Natural killer cell (primary cell): ENCODE measurements at regions not wholly inside any gene's neighbourhood (a gene's known extent, or its start where the extent isn't known, plus 50 kb on each side); places are given as distances from the start of the nearest gene placed in this dataset.
"Not testable (repeated sequence)": the region's sequence is repeated elsewhere in the genome, so short reads cannot be mapped to it uniquely, and the experiment has no call there.

Experiments
- ATAC-seq, 3 donors: fragments of 150-1000 bp in 2 of 3; fragments of 200-7000 bp in 1 of 3; cut with Tn5 transposase; 1 replicate in 1 of 3; 2 replicates in 2 of 3; pipeline ENCODE4 v1.10.0; 2021; ENCODE audit warnings: mild to moderate bottlenecking in 2 of 3, moderate library complexity in 2 of 3
- DNase-seq, 2 donors: peaks; one replicate each; pipeline versions ENCODE4 v3.0.0 to v3.0.0-alpha.2; 2013 to 2021; ENCODE audit warnings: mixed read lengths in 1 of 2
- H3K27ac ChIP-seq: one replicate; pipeline ENCODE4 v1.5.1; 2013; ENCODE audit warnings: mild to moderate bottlenecking, low read length
- H3K27me3 ChIP-seq: one replicate; pipeline ENCODE4 v1.6.1; 2013; ENCODE audit warnings: low read length; ENCODE audit not compliant: control insufficient read depth, insufficient read depth
- H3K36me3 ChIP-seq: one replicate; pipeline ENCODE4 v1.6.1; 2013; ENCODE audit warnings: low read length; ENCODE audit not compliant: control insufficient read depth, insufficient read depth
- H3K4me1 ChIP-seq: one replicate; pipeline ENCODE4 v1.6.1; 2013; ENCODE audit warnings: low read length; ENCODE audit not compliant: control insufficient read depth, insufficient read depth
- H3K4me3 ChIP-seq: one replicate; pipeline ENCODE4 v1.5.1; 2013; ENCODE audit warnings: low read length
- H3K9me3 ChIP-seq: one replicate; pipeline ENCODE4 v1.6.1; 2013; ENCODE audit warnings: low read length; ENCODE audit not compliant: control insufficient read depth, insufficient read depth
- H3K27ac Mint-ChIP-seq, 2 donors: one replicate each; pipeline ENCODE4 v1.8.0; 2022; ENCODE audit warnings: mild to moderate bottlenecking in 2 of 2, mixed read lengths in 2 of 2, moderate library complexity in 1 of 2
- H3K27me3 Mint-ChIP-seq, 2 donors: one replicate each; pipeline ENCODE4 v1.8.0; 2022; ENCODE audit warnings: low read depth in 2 of 2, mixed read lengths in 2 of 2
- H3K36me3 Mint-ChIP-seq: one replicate; pipeline ENCODE4 v1.8.0; 2022; ENCODE audit warnings: mixed read lengths
- H3K4me1 Mint-ChIP-seq, 2 donors: one replicate each; pipeline ENCODE4 v1.8.0; 2022; ENCODE audit warnings: mixed read lengths in 2 of 2
- H3K4me3 Mint-ChIP-seq: one replicate; pipeline ENCODE4 v1.8.0; 2022; ENCODE audit warnings: mild to moderate bottlenecking, moderate library complexity, mixed read lengths
- H3K9me3 Mint-ChIP-seq, 2 donors: one replicate each; pipeline ENCODE4 v1.8.0; 2022; ENCODE audit warnings: mixed read lengths in 2 of 2
- WGBS: methylation state at CpG from one replicate; pipeline ENCODE4 v1.1.7; 2013; ENCODE audit warnings: missing lambda C conversion rate; ENCODE audit not compliant: insufficient coverage; 5-methylcytosine and 5-hydroxymethylcytosine counted together
- intact Hi-C: fragments of 100-400 bp; cut with micrococcal nuclease; formaldehyde crosslinking; loops from one replicate; pipeline ENCODE4 v1.14.2; 2022
- TF ChIP-seq, protein P1 (sequence below): fragments of 200-600 bp; IDR thresholded peaks from one replicate; pipeline ENCODE4 v1.8.0; 2022; ENCODE audit warnings: antibody characterized with exemption

DNA sequence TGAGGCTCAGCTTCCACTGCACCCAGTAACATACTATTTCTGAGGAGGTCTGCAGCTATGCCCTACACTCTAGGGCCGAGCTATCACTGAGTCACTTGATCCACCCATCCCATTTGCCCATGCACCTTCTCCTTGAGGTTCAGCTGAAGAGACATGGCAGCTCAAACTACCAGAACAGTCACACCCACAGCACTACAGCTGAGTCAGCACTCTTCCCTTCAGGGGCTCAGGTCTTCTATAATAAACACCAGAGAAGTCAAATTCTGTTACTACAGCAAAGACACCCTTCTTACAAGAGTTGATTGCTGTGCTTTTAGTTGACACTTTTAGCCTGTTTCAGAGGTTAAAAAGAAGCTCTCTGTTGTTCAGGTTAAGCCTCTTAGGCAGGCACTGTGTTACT is 1696.4 kb upstream of the ADGRL3 start:
- no peak for ATAC-seq
- Histone ChIP-seq H3K4me1 (no peaks in the 10 kb centered on the region), H3K4me3 (no peak overlapping the region), H3K9me3 (peaks cover 7% of the 10 kb centered on the region), H3K36me3 (no peaks in the 10 kb centered on the region), H3K27ac (no peak overlapping the region), H3K27me3 (no peaks in the 10 kb centered on the region)
- H3K9me3 Mint-ChIP-seq, result peaks cover 2 to 7% of the 10 kb centered on the region in 2 donors
- H3K4me3 Mint-ChIP-seq, result no peak overlapping the region
- intact Hi-C loops, result no loop called here
- H3K27ac Mint-ChIP-seq, result no peak overlapping the region
- 60% methylated on average over 1 of the region's 1 CpG for WGBS
- TF ChIP-seq, protein P1, sequence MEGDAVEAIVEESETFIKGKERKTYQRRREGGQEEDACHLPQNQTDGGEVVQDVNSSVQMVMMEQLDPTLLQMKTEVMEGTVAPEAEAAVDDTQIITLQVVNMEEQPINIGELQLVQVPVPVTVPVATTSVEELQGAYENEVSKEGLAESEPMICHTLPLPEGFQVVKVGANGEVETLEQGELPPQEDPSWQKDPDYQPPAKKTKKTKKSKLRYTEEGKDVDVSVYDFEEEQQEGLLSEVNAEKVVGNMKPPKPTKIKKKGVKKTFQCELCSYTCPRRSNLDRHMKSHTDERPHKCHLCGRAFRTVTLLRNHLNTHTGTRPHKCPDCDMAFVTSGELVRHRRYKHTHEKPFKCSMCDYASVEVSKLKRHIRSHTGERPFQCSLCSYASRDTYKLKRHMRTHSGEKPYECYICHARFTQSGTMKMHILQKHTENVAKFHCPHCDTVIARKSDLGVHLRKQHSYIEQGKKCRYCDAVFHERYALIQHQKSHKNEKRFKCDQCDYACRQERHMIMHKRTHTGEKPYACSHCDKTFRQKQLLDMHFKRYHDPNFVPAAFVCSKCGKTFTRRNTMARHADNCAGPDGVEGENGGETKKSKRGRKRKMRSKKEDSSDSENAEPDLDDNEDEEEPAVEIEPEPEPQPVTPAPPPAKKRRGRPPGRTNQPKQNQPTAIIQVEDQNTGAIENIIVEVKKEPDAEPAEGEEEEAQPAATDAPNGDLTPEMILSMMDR, result no peak
- no peaks in the 10 kb centered on the region for H3K4me1 Mint-ChIP-seq
- no peaks in the 10 kb centered on the region for H3K36me3 Mint-ChIP-seq
- H3K27me3 Mint-ChIP-seq, result no peaks in the 10 kb centered on the region
- DNase-seq, result no peak

DNA sequence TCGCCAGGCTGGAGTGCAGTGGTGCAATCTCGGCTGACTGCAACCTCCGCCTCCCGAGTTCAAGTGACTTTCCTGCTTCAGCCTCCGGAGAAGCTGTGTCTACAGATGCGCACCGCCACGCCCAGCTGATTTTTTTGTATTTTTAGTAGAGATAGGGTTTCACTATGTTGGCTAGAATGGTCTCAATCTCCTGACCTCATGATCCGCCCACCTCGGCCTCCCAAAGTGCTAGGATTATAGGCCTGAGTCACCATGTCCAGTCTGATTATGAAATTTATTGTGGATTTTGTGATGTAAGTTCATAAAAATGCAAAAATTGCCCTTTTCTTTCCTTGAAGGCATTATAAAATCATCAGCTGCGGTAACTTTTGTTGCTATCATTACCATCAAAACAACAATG is 1688.3 kb upstream of the ADGRL3 start:
- H3K4me3 Mint-ChIP-seq, result not testable (repeated sequence)

DNA sequence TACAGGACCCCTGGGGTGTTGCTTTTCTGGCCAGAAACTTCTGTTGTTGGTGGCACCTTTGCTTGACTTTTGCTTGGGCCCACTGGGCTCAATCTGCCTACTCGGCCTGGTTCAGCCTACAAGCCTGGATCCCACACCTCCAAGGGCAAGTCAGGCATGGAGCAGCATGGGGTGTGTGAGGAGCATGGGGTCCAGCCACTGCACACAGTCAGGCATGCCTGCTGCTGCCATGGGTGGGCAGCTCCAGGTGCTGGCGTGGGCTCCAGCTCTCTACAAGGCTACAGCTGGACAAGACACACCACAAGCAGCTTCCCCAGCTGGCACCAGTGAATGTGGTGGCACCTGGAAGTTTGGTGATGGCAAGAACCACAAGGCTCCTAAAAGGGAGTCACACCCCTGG is 1683.1 kb upstream of the ADGRL3 start:
- Mint-ChIP-seq H3K4me1 (no peaks in the 10 kb centered on the region), H3K36me3 (no peaks in the 10 kb centered on the region), H3K9me3 (peaks cover 6 to 8% of the 10 kb centered on the region in 2 donors), H3K27me3 (no peaks in the 10 kb centered on the region), H3K27ac (no peak overlapping the region), H3K4me3 (no peak overlapping the region)
- Histone ChIP-seq H3K27me3 (no peaks in the 10 kb centered on the region), H3K27ac (no peak overlapping the region), H3K4me1 (no peaks in the 10 kb centered on the region), H3K4me3 (no peak overlapping the region), H3K9me3 (peaks cover 7% of the 10 kb centered on the region), H3K36me3 (no peaks in the 10 kb centered on the region)
- intact Hi-C loops, result no loop called here
- ATAC-seq (no peak), DNase-seq (no peak)
- WGBS, result 70% methylated on average over 2 of the region's 2 CpGs
- TF ChIP-seq, protein P1, result no peak

More for the DNA sequence above, 1688.3 kb upstream of the ADGRL3 start:
- H3K4me3 ChIP-seq, H3K27me3 Mint-ChIP-seq, H3K36me3 ChIP-seq, H3K4me1 ChIP-seq, H3K27ac Mint-ChIP-seq, H3K9me3 ChIP-seq, intact Hi-C loops, H3K4me1 Mint-ChIP-seq, H3K27ac ChIP-seq, DNase-seq, H3K36me3 Mint-ChIP-seq, H3K27me3 ChIP-seq, ATAC-seq: not testable (repeated sequence)
- 87% methylated on average over 10 of the region's 11 CpGs for WGBS
- peaks cover 5 to 15% of the 10 kb centered on the region in 2 donors for H3K9me3 Mint-ChIP-seq

DNA sequence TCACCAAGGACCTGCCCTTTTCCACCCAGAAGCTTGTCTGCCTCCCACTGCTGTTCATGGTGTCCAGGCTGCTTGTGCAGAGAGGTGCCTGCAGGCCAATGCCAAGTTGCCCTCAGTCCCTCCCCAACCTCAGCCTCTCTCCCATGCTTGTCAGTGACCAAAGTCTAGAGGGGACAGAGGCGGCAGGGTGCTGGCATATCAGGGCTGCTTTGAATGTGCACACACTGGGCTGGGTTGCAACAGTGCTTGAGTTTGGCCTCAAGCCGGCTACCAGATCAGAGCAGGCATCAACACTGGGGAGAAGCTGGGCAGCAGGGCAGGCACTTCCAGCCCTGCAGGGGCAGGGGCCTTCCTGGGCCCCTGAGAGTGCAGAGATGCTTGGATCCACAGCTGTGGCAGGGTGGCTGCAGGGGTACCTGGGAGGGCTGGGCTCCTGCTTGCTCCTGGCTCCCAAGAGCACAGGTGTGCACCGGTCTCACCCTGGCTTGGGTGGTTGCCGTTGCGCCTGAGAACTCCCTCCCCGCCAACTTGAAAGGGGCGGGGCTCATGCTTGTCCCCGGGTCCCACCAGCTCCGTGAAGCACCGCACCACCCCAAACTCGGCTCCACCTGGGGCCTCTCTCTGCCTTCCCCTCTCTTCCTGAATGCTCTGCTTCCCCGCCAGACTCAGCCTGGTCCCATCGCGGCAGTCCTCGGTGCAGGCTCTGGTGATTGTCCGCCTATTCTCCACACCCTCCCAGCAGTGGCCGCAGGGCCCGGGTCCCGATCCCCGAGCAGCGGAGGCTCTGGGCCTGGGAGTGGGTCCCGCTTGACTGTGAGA is 1681.9 kb upstream of the ADGRL3 start:
- DNase-seq (no peak), ATAC-seq (no peak)
- Histone ChIP-seq H3K27me3 (no peaks in the 10 kb centered on the region), H3K9me3 (peaks cover 7% of the 10 kb centered on the region), H3K36me3 (no peaks in the 10 kb centered on the region), H3K4me1 (no peaks in the 10 kb centered on the region), H3K27ac (no peak overlapping the region), H3K4me3 (no peak overlapping the region)
- 94% methylated on average over 22 of the region's 22 CpGs for WGBS
- Mint-ChIP-seq H3K9me3 (peaks cover 6 to 10% of the 10 kb centered on the region in 2 donors), H3K4me1 (no peaks in the 10 kb centered on the region), H3K27me3 (no peaks in the 10 kb centered on the region), H3K27ac (no peak overlapping the region), H3K4me3 (no peak overlapping the region), H3K36me3 (no peaks in the 10 kb centered on the region)
- TF ChIP-seq, protein P1, result no peak
- intact Hi-C loops, result no loop called here
